ENCODE measurements at regions not wholly inside any gene's neighbourhood (a gene's known extent, or its start where the extent isn't known, plus 50 kb on each side); places are given as distances from the start of the nearest gene placed in this dataset.
"Not testable (repeated sequence)": the region's sequence is repeated elsewhere in the genome, so short reads cannot be mapped to it uniquely, and the experiment has no call there.

GRCh38 chr4:130077275-130077674 is 981.3 kb downstream of the C4orf33 start:
- Histone ChIP-seq H4K20me1 (ENCODE audit: control insufficient read depth, extremely low read depth, insufficient read depth, low read length) (no peaks in the 10 kb centered on the region), H3K9me3 (ENCODE audit: control insufficient read depth, low read depth, low read length) (no peaks in the 10 kb centered on the region), H3K36me3 (ENCODE audit: control insufficient read depth in 2 of 2, extremely low read depth in 1 of 2, insufficient read depth in 2 of 2, low read length in 2 of 2) (no peaks in the 10 kb centered on the region), H3K4me1 (ENCODE audit: control insufficient read depth, extremely low read depth, insufficient read depth, low read length) (peaks cover 15% of the 10 kb centered on the region), H3K9me1 (ENCODE audit: control insufficient read depth, extremely low read depth, insufficient read depth, low read length) (no peaks in the 10 kb centered on the region), H3K27ac (ENCODE audit: control insufficient read depth, insufficient read depth, low read length) (no peak overlapping the region), H2AFZ (ENCODE audit: control insufficient read depth, low read length) (no peak overlapping the region), H3K4me3 (ENCODE audit: control insufficient read depth in 2 of 3, extremely low read depth in 1 of 3, insufficient read depth in 2 of 3, low read depth in 1 of 3, low read length in 3 of 3) (no peak overlapping the region), H3K4me2 (ENCODE audit: control insufficient read depth, extremely low read depth, insufficient read depth, low read depth, low read length) (no peak overlapping the region), H3K79me2 (ENCODE audit: control insufficient read depth, insufficient read depth, low read length) (no peaks in the 10 kb centered on the region), H3K9ac (ENCODE audit: control insufficient read depth, extremely low read depth, insufficient read depth, low read length) (no peak overlapping the region), H3K27me3 (ENCODE audit: control insufficient read depth, extremely low read depth, insufficient read depth, low read length) (no peaks in the 10 kb centered on the region)
- FAIRE-seq (peak; percentile 44), DNase-seq (ENCODE audit: low read depth, low spot score) (no peak)
- dilution Hi-C loops (cut with MboI; ENCODE audit: extremely low pct_ligation_motif_present, low sequenced_read_pairs) = no loop called here
- no peak for TF ChIP-seq EZH2 (IDR thresholded peaks at IDR 0.05; ENCODE audit: low read length)
- TF ChIP-seq, protein P1, sequence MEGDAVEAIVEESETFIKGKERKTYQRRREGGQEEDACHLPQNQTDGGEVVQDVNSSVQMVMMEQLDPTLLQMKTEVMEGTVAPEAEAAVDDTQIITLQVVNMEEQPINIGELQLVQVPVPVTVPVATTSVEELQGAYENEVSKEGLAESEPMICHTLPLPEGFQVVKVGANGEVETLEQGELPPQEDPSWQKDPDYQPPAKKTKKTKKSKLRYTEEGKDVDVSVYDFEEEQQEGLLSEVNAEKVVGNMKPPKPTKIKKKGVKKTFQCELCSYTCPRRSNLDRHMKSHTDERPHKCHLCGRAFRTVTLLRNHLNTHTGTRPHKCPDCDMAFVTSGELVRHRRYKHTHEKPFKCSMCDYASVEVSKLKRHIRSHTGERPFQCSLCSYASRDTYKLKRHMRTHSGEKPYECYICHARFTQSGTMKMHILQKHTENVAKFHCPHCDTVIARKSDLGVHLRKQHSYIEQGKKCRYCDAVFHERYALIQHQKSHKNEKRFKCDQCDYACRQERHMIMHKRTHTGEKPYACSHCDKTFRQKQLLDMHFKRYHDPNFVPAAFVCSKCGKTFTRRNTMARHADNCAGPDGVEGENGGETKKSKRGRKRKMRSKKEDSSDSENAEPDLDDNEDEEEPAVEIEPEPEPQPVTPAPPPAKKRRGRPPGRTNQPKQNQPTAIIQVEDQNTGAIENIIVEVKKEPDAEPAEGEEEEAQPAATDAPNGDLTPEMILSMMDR (optimal IDR thresholded peaks at IDR 0.05 in 1 of 3, IDR thresholded peaks at IDR 0.05 in 1 of 3, conservative IDR thresholded peaks at IDR 0.05 in 1 of 3; ENCODE audit: extremely low read depth in 1 of 3, insufficient read depth in 2 of 3, low read length in 3 of 3) = no peak

GRCh38 chr4:130079027-130079426 is 983.1 kb downstream of the C4orf33 start:
- H3K4me3 ChIP-seq (ENCODE audit: control insufficient read depth in 2 of 3, extremely low read depth in 1 of 3, insufficient read depth in 2 of 3, low read depth in 1 of 3, low read length in 3 of 3); H3K79me2 ChIP-seq (ENCODE audit: control insufficient read depth, insufficient read depth, low read length); H3K9me3 ChIP-seq (ENCODE audit: control insufficient read depth, low read depth, low read length); H3K27me3 ChIP-seq (ENCODE audit: control insufficient read depth, extremely low read depth, insufficient read depth, low read length); H2AFZ ChIP-seq (ENCODE audit: control insufficient read depth, low read length); H3K36me3 ChIP-seq (ENCODE audit: control insufficient read depth in 2 of 2, extremely low read depth in 1 of 2, insufficient read depth in 2 of 2, low read length in 2 of 2); H3K9me1 ChIP-seq (ENCODE audit: control insufficient read depth, extremely low read depth, insufficient read depth, low read length); FAIRE-seq; dilution Hi-C loops (cut with MboI; ENCODE audit: extremely low pct_ligation_motif_present, low sequenced_read_pairs); DNase-seq (ENCODE audit: low read depth, low spot score); H3K27ac ChIP-seq (ENCODE audit: control insufficient read depth, insufficient read depth, low read length); H4K20me1 ChIP-seq (ENCODE audit: control insufficient read depth, extremely low read depth, insufficient read depth, low read length); H3K9ac ChIP-seq (ENCODE audit: control insufficient read depth, extremely low read depth, insufficient read depth, low read length); H3K4me2 ChIP-seq (ENCODE audit: control insufficient read depth, extremely low read depth, insufficient read depth, low read depth, low read length): not testable (repeated sequence)
- peaks cover 15% of the 10 kb centered on the region for H3K4me1 ChIP-seq (ENCODE audit: control insufficient read depth, extremely low read depth, insufficient read depth, low read length)

GRCh38 chr4:130080872-130081451 is 985.0 kb downstream of the C4orf33 start:
- H3K4me2 ChIP-seq (ENCODE audit: control insufficient read depth, extremely low read depth, insufficient read depth, low read depth, low read length) = peak overlapping the region; percentile 27
- H3K9me1 ChIP-seq (ENCODE audit: control insufficient read depth, extremely low read depth, insufficient read depth, low read length) = no peaks in the 10 kb centered on the region
- H3K79me2 ChIP-seq (ENCODE audit: control insufficient read depth, insufficient read depth, low read length) = no peaks in the 10 kb centered on the region
- H3K4me3 ChIP-seq (ENCODE audit: control insufficient read depth in 2 of 3, extremely low read depth in 1 of 3, insufficient read depth in 2 of 3, low read depth in 1 of 3, low read length in 3 of 3) = no peak overlapping the region
- dilution Hi-C loops (cut with MboI; ENCODE audit: extremely low pct_ligation_motif_present, low sequenced_read_pairs) = no loop called here
- no peaks in the 10 kb centered on the region for H4K20me1 ChIP-seq (ENCODE audit: control insufficient read depth, extremely low read depth, insufficient read depth, low read length)
- H3K27ac ChIP-seq (ENCODE audit: control insufficient read depth, insufficient read depth, low read length) = no peak overlapping the region
- TF ChIP-seq, protein P1 (optimal IDR thresholded peaks at IDR 0.05 in 1 of 3, IDR thresholded peaks at IDR 0.05 in 1 of 3, conservative IDR thresholded peaks at IDR 0.05 in 1 of 3; ENCODE audit: extremely low read depth in 1 of 3, insufficient read depth in 2 of 3, low read length in 3 of 3) = no peak
- no peak for TF ChIP-seq EZH2 (IDR thresholded peaks at IDR 0.05; ENCODE audit: low read length)
- H3K4me1 ChIP-seq (ENCODE audit: control insufficient read depth, extremely low read depth, insufficient read depth, low read length) = peaks cover 15% of the 10 kb centered on the region
- DNase-seq (ENCODE audit: low read depth, low spot score) = no peak
- H3K27me3 ChIP-seq (ENCODE audit: control insufficient read depth, extremely low read depth, insufficient read depth, low read length) = no peaks in the 10 kb centered on the region
- FAIRE-seq = no peak
- peak overlapping the region; percentile 80 for H2AFZ ChIP-seq (ENCODE audit: control insufficient read depth, low read length)
- no peaks in the 10 kb centered on the region for H3K9me3 ChIP-seq (ENCODE audit: control insufficient read depth, low read depth, low read length)
- no peak overlapping the region for H3K9ac ChIP-seq (ENCODE audit: control insufficient read depth, extremely low read depth, insufficient read depth, low read length)
- H3K36me3 ChIP-seq (ENCODE audit: control insufficient read depth in 2 of 2, extremely low read depth in 1 of 2, insufficient read depth in 2 of 2, low read length in 2 of 2) = no peaks in the 10 kb centered on the region
